ENCODE measurements at regions not wholly inside any gene's neighbourhood (a gene's known extent, or its start where the extent isn't known, plus 50 kb on each side); places are given as distances from the start of the nearest gene placed in this dataset.

GRCh38 chr5:89388872-89389271 is 505.9 kb upstream of the MEF2C start:
- no peaks in the 10 kb centered on the region for H3K9me3 ChIP-seq
- WGBS, 2 donors, result 61 to 86% methylated on average over 2 of the region's 2 CpGs
- intact Hi-C loops (cut with DNase I), result no loop called here
- no peaks in the 10 kb centered on the region for H3K27me3 ChIP-seq
- no peak overlapping the region for H3K27ac ChIP-seq
- TF ChIP-seq CTCF (IDR thresholded peaks at IDR 0.05), result no peak
- no peak for TF ChIP-seq POLR2A (IDR thresholded peaks at IDR 0.05)
- H3K4me1 ChIP-seq, result no peaks in the 10 kb centered on the region
- no peaks in the 10 kb centered on the region for H3K36me3 ChIP-seq
- no peak for DNase-seq
- no peak overlapping the region for H3K4me3 ChIP-seq

GRCh38 chr5:89384391-89384790 is 501.4 kb upstream of the MEF2C start:
- 83 to 88% methylated on average over 5 of the region's 5 CpGs for WGBS, 2 donors

GRCh38 chr5:89380635-89381034 is 497.7 kb upstream of the MEF2C start:
- Histone ChIP-seq H3K36me3 (no peaks in the 10 kb centered on the region), H3K27me3 (no peaks in the 10 kb centered on the region), H3K4me3 (no peak overlapping the region), H3K4me1 (no peaks in the 10 kb centered on the region), H3K9me3 (no peaks in the 10 kb centered on the region), H3K27ac (no peak overlapping the region)
- TF ChIP-seq POLR2A (IDR thresholded peaks at IDR 0.05) (no peak), CTCF (IDR thresholded peaks at IDR 0.05) (no peak)
- intact Hi-C loops (cut with DNase I), result no loop called here
- no peak for DNase-seq

More at GRCh38 chr5:89384391-89384790, 501.4 kb upstream of the MEF2C start:
- no peak for DNase-seq
- intact Hi-C loops (cut with DNase I), result no loop called here
- Histone ChIP-seq H3K4me3 (no peak overlapping the region), H3K4me1 (no peaks in the 10 kb centered on the region), H3K36me3 (no peaks in the 10 kb centered on the region), H3K27me3 (no peaks in the 10 kb centered on the region), H3K9me3 (no peaks in the 10 kb centered on the region), H3K27ac (no peak overlapping the region)
- no peak for TF ChIP-seq CTCF (IDR thresholded peaks at IDR 0.05)
- no peak for TF ChIP-seq POLR2A (IDR thresholded peaks at IDR 0.05)

- H3K4me3 ChIP-seq, result no peak overlapping the region
- WGBS, 2 donors, result 66 to 71% methylated on average over 13 of the region's 13 CpGs
- TF ChIP-seq POLR2A (IDR thresholded peaks at IDR 0.05) (no peak), CTCF (IDR thresholded peaks at IDR 0.05) (no peak)
- no peak for DNase-seq
- H3K36me3 ChIP-seq, result no peaks in the 10 kb centered on the region
- H3K27ac ChIP-seq, result no peak overlapping the region
- intact Hi-C loops (cut with DNase I), result no loop called here
- H3K27me3 ChIP-seq, result no peaks in the 10 kb centered on the region
- no peaks in the 10 kb centered on the region for H3K4me1 ChIP-seq
- H3K9me3 ChIP-seq, result no peaks in the 10 kb centered on the region
These were observed 494.9 kb upstream of the MEF2C start for GRCh38 chr5:89377767-89378455.

GRCh38 chr5:89374818-89375521 is 492.0 kb upstream of the MEF2C start:
- intact Hi-C loops (cut with DNase I), result no loop called here
- no peaks in the 10 kb centered on the region for H3K36me3 ChIP-seq
- H3K4me1 ChIP-seq, result no peaks in the 10 kb centered on the region
- H3K4me3 ChIP-seq, result no peak overlapping the region
- DNase-seq, result no peak
- TF ChIP-seq POLR2A (IDR thresholded peaks at IDR 0.05), result no peak
- no peak for TF ChIP-seq CTCF (IDR thresholded peaks at IDR 0.05)
- no peak overlapping the region for H3K27ac ChIP-seq
- H3K9me3 ChIP-seq, result no peaks in the 10 kb centered on the region
- no peaks in the 10 kb centered on the region for H3K27me3 ChIP-seq
